A549 (cell line): ENCODE measurements at regions not wholly inside any gene's neighbourhood (a gene's known extent, or its start where the extent isn't known, plus 50 kb on each side); places are given as distances from the start of the nearest gene placed in this dataset.

Experiments used
- ATAC-seq, 2 experiments: fragments of 200-7000 bp in 1 of 2; fragments of >200 bp in 1 of 2; cut with Nextera tagmentation in 1 of 2; cut with Tn5 transposase in 1 of 2; 3 replicates each; pipeline versions ENCODE4 v1.8.0 to v1.9.1; 2018 to 2020; ENCODE audit warnings: mild to moderate bottlenecking in 1 of 2, moderate library complexity in 1 of 2
- CTCF ChIA-PET: fragments of 300-600 bp; sonication (Branson Sonifier 250); formaldehyde crosslinking; extraction: SDS; loops from one replicate; lab custom pipeline; 2021; ENCODE audit warnings: antibody characterized with exemption, inconsistent platforms; lab: Yijun Ruan, JAX
- POLR2A ChIA-PET: fragments of 350-600 bp; formaldehyde crosslinking; extraction: SDS; loops from one replicate; lab custom pipeline; 2021; ENCODE audit warnings: antibody characterized with exemption, inconsistent platforms; lab: Yijun Ruan, JAX
- DNase-seq, 2 experiments: peaks; one replicate each; pipeline versions ENCODE4 v3.0.0 to v3.0.0-alpha.2; 2011 to 2016; ENCODE audit warnings: low read depth in 1 of 2, low spot score in 1 of 2
- FAIRE-seq: peaks from 2 replicates; lab custom pipeline; 2011; peaks lifted over from hg19 to GRCh38; lab: Jason Lieb, UNC
- H3K27ac ChIP-seq, 2 experiments: fragments of >200 bp; sonication (Bioruptor Twin); formaldehyde crosslinking; 3 replicates each; pipeline ENCODE4 v1.5.1; 2016 to 2017
- H3K4me1 ChIP-seq: fragments of >200 bp; sonication (Bioruptor Twin); formaldehyde crosslinking; 3 replicates; pipeline ENCODE4 v1.6.1; 2016
- H3K4me2 ChIP-seq: fragments of >200 bp; sonication (Bioruptor Twin); formaldehyde crosslinking; 3 replicates; pipeline ENCODE4 v1.6.1; 2016
- H3K4me3 ChIP-seq: fragments of >200 bp; sonication (Bioruptor Twin); formaldehyde crosslinking; 3 replicates; pipeline ENCODE4 v1.5.1; 2016
- H3K9me3 ChIP-seq: fragments of >200 bp; sonication (Bioruptor Twin); formaldehyde crosslinking; 3 replicates; pipeline ENCODE4 v1.6.1; 2016
- ATOH8 ChIP-seq: fragments of 250-450 bp; sonication (Bioruptor Pico); IDR thresholded peaks from 2 replicates; pipeline ENCODE4 v1.5.0; 2020; ENCODE audit warnings: low read depth, mild to moderate bottlenecking, moderate library complexity
- BHLHE40 ChIP-seq: IDR thresholded peaks from 2 replicates; pipeline ENCODE4 v1.6.1; 2012; ENCODE audit warnings: low read depth, low read length, inconsistent platforms
- CBX8 ChIP-seq: fragments of 200-600 bp; sonication (generic); IDR thresholded peaks from 2 replicates; pipeline ENCODE4 v1.6.1; 2016
- CHD4 ChIP-seq: fragments of 200-600 bp; sonication (generic); IDR thresholded peaks from 2 replicates; pipeline ENCODE4 v1.6.1; 2016; ENCODE audit warnings: antibody characterized with exemption, mild to moderate bottlenecking, borderline replicate concordance
- EHF ChIP-seq: fragments of 250-450 bp; sonication (Bioruptor Pico); IDR thresholded peaks from 2 replicates; pipeline ENCODE4 v1.5.0; 2020; ENCODE audit warnings: mild to moderate bottlenecking
- EHMT2 ChIP-seq: fragments of 200-600 bp; sonication (generic); IDR thresholded peaks from 2 replicates; pipeline ENCODE4 v1.6.1; 2016; ENCODE audit warnings: antibody characterized with exemption, low read depth, mild to moderate bottlenecking, moderate library complexity
- EP300 ChIP-seq, 2 experiments: fragments of >200 bp; sonication (Bioruptor Twin); formaldehyde crosslinking; IDR thresholded peaks; 2 replicates in 1 of 2; 3 replicates in 1 of 2; pipeline ENCODE4 v1.6.1; 2016 to 2017
- FOSL2 ChIP-seq, 2 experiments: fragments of 450-650 bp in 1 of 2; fragments of >200 bp in 1 of 2; sonication (Bioruptor Twin) in 1 of 2; formaldehyde crosslinking; IDR thresholded peaks; 2 replicates each; pipeline versions ENCODE4 v1.5.0 to v1.6.1; 2016 to 2020; ENCODE audit warnings: mild to moderate bottlenecking in 1 of 2, moderate library complexity in 1 of 2
- FOXS1 ChIP-seq: fragments of 250-450 bp; sonication (Bioruptor Pico); IDR thresholded peaks from 2 replicates; pipeline ENCODE4 v1.5.0; 2020; ENCODE audit warnings: mild to moderate bottlenecking, moderate library complexity
- GATA3 ChIP-seq: IDR thresholded peaks from 2 replicates; pipeline ENCODE4 v1.6.1; 2012; ENCODE audit warnings: borderline replicate concordance
- HES2 ChIP-seq: fragments of >200 bp; sonication (Bioruptor Twin); formaldehyde crosslinking; IDR thresholded peaks from 2 replicates; pipeline ENCODE4 v1.6.1; 2016
- HMGXB4 ChIP-seq: fragments of 250-450 bp; sonication (Bioruptor Pico); IDR thresholded peaks from 2 replicates; pipeline ENCODE4 v1.5.0; 2021; ENCODE audit warnings: mild to moderate bottlenecking, moderate library complexity, borderline replicate concordance
- HOXB13 ChIP-seq: fragments of 250-450 bp; sonication (Bioruptor Pico); IDR thresholded peaks from 2 replicates; pipeline ENCODE4 v1.5.0; 2020; ENCODE audit warnings: low read depth, mild to moderate bottlenecking, moderate library complexity
- MYC ChIP-seq: IDR thresholded peaks from 2 replicates; pipeline ENCODE4 v1.6.1; 2012; ENCODE audit warnings: mild to moderate bottlenecking, inconsistent platforms, low read length, improper control_type of control experiment, borderline replicate concordance
- NPAS2 ChIP-seq: fragments of 250-450 bp; sonication (Bioruptor Pico); IDR thresholded peaks from 2 replicates; pipeline ENCODE4 v1.8.0; 2022; ENCODE audit warnings: mild to moderate bottlenecking, moderate library complexity, borderline replicate concordance
- NR3C1 ChIP-seq: fragments of >200 bp; sonication (Bioruptor Twin); formaldehyde crosslinking; IDR thresholded peaks from 3 replicates; pipeline ENCODE4 v1.6.1; 2017
- PBX3 ChIP-seq: IDR thresholded peaks from 2 replicates; pipeline ENCODE4 v1.6.1; 2012
- POLR2AphosphoS2 ChIP-seq: conservative IDR thresholded peaks from 2 replicates; pipeline ENCODE4 v1.6.1; 2012; ENCODE audit warnings: low read length, improper control_type of control experiment, inconsistent platforms
- RFX5 ChIP-seq: fragments of 450-650 bp; IDR thresholded peaks from 2 replicates; pipeline ENCODE4 v1.7.1; 2014; ENCODE audit warnings: antibody characterized with exemption, mild to moderate bottlenecking, moderate library complexity
- SMC3 ChIP-seq: fragments of >200 bp; sonication (Bioruptor Twin); formaldehyde crosslinking; IDR thresholded peaks from 3 replicates; pipeline ENCODE4 v1.6.1; 2018; ENCODE audit warnings: inconsistent platforms
- SREBF2 ChIP-seq: fragments of 450-650 bp; IDR thresholded peaks from 2 replicates; pipeline ENCODE4 v1.6.1; 2014; ENCODE audit warnings: mild to moderate bottlenecking, moderate library complexity
- WGBS: methylation state at CpG from one replicate; pipeline ENCODE4 v1.1.6; 2017; ENCODE audit errors: missing lambda C conversion rate; 5-methylcytosine and 5-hydroxymethylcytosine counted together

GRCh38 chr10:3656214-3656613 is 128.8 kb downstream of the KLF6 start:
- ChIA-PET CTCF (interaction anchor here (1.2 to 1.7 kb wide), 2 partner anchors 11 to 459 kb away, joined by 3 to 5 read pairs; no protein-coding TSS in a partner anchor), POLR2A (interaction anchor here (0.6 kb wide), 1 partner anchor 129 kb away, joined by 3 read pairs; the partner anchor contains the start of gene KLF6)
- WGBS, result 65% methylated on average over 3 of the region's 3 CpGs
- FAIRE-seq, result no peak
- H3K4me2 ChIP-seq, result no peak overlapping the region
- no peaks in the 10 kb centered on the region for H3K9me3 ChIP-seq
- no peak overlapping the region for H3K4me3 ChIP-seq
- H3K27ac ChIP-seq, result no peak overlapping the region
- no peak for ATAC-seq
- H3K4me1 ChIP-seq, result peaks cover 4% of the 10 kb centered on the region; the same call in 1 of the 3 replicates
- TF ChIP-seq NPAS2 (no peak), RFX5 (no peak), SMC3 (no peak), EHMT2 (no peak), ATOH8 (CRISPR knock-in tag) (no peak)
- no peak for DNase-seq

- WGBS, result 64% methylated on average over 7 of the region's 7 CpGs
- CTCF ChIA-PET, result interaction anchor here (1.2 to 1.7 kb wide), 2 partner anchors 12 to 458 kb away, joined by 3 to 5 read pairs; no protein-coding TSS in a partner anchor
- POLR2A ChIA-PET, result interaction anchor here (0.6 kb wide), 1 partner anchor 130 kb away, joined by 3 read pairs; the partner anchor contains the start of gene KLF6
- no peaks in the 10 kb centered on the region for H3K9me3 ChIP-seq
- no peak for ATAC-seq
- no peak for TF ChIP-seq NR3C1
- DNase-seq, result no peak
- H3K4me3 ChIP-seq, result no peak overlapping the region
- H3K27ac ChIP-seq, result no peak overlapping the region
- H3K4me1 ChIP-seq, result peaks cover 4% of the 10 kb centered on the region; the same call in 1 of the 3 replicates
- H3K4me2 ChIP-seq, result no peak overlapping the region
- FAIRE-seq, result no peak
Measured at GRCh38 chr10:3655528-3655927, 129.5 kb downstream of the KLF6 start.

- 7% methylated on average over 1 of the region's 1 CpG for WGBS
- no peak overlapping the region for H3K4me2 ChIP-seq
- ATAC-seq (no peak), FAIRE-seq (no peak)
- no peak overlapping the region for H3K27ac ChIP-seq
- TF ChIP-seq HOXB13 (CRISPR knock-in tag), result no peak
- no peak for TF ChIP-seq EP300 (IDR thresholded peaks at IDR 0.05)
- no peak for TF ChIP-seq GATA3
- no peak for TF ChIP-seq FOXS1
- no peak for TF ChIP-seq RFX5
- no peak for TF ChIP-seq HES2
- no peak for TF ChIP-seq EHMT2
- no peak for TF ChIP-seq FOSL2 (IDR thresholded peaks at IDR 0.05)
- TF ChIP-seq FOSL2 (CRISPR knock-in tag; IDR thresholded peaks at IDR 0.05), result no peak
- no peak for TF ChIP-seq BHLHE40
- TF ChIP-seq EHF (CRISPR knock-in tag), result no peak
- TF ChIP-seq NR3C1, result no peak
- TF ChIP-seq CHD4, result no peak
- no peak for TF ChIP-seq MYC
- TF ChIP-seq PBX3, result no peak
- TF ChIP-seq POLR2AphosphoS2, result no peak
- TF ChIP-seq SREBF2, result no peak
- no peak for TF ChIP-seq CBX8
- TF ChIP-seq HMGXB4 (CRISPR knock-in tag), result no peak
- TF ChIP-seq, all 56 proteins: peak for 0
- H3K4me3 ChIP-seq, result no peak overlapping the region
- H3K4me1 ChIP-seq, result peaks cover 4% of the 10 kb centered on the region; the same call in 1 of the 3 replicates
- no peaks in the 10 kb centered on the region for H3K9me3 ChIP-seq
- ChIA-PET CTCF (interaction anchor here (1.2 kb wide), 1 partner anchor 12 kb away, joined by 3 read pairs; no protein-coding TSS in a partner anchor), POLR2A (no interaction called here)
- no peak for DNase-seq
Measured at GRCh38 chr10:3654980-3655379, 130.0 kb downstream of the KLF6 start.
